GM12878 (cell line): ENCODE measurements at regions not wholly inside any gene's neighbourhood (a gene's known extent, or its start where the extent isn't known, plus 50 kb on each side); places are given as distances from the start of the nearest gene placed in this dataset.

Experiments used
- ATAC-seq: fragments of 200-7000 bp; cut with Tn5 transposase; 3 replicates; pipeline ENCODE4 v1.9.1; 2020; ENCODE audit warnings: mild to moderate bottlenecking, moderate library complexity
- BruUV-seq: library from RNA; stranded (reverse); fragments of 400-500 nt; replicated peaks from 2 replicates; lab custom pipeline; 2021; lab: Mats Ljungman, UMichigan
- CTCF ChIA-PET: fragments of 300-600 bp; sonication (Branson Sonifier 250); formaldehyde crosslinking; extraction: SDS; loops from one replicate; lab custom pipeline; 2021; ENCODE audit warnings: inconsistent platforms; lab: Yijun Ruan, JAX
- POLR2A ChIA-PET: fragments of 350-600 bp; formaldehyde crosslinking; extraction: SDS; loops from one replicate; lab custom pipeline; 2021; ENCODE audit warnings: inconsistent platforms; lab: Charles Lee
- RAD21 ChIA-PET: fragments of 300-600 bp; sonication (Branson Sonifier 250); formaldehyde crosslinking; loops from one replicate; lab custom pipeline; 2023; ENCODE audit warnings: antibody characterized with exemption; ENCODE audit not compliant: unreplicated experiment; lab: Charles Lee
- SMC1A ChIA-PET: fragments of 300-600 bp; sonication (Branson Sonifier 250); formaldehyde crosslinking; loops from one replicate; lab custom pipeline; 2023; ENCODE audit not compliant: unreplicated experiment, uncharacterized antibody; lab: Charles Lee
- DNase-seq: peaks from one replicate; pipeline ENCODE4 v3.0.0-alpha.2; 2011; ENCODE audit warnings: low read depth, low spot score
- FAIRE-seq: peaks from 3 replicates; lab custom pipeline; 2011; peaks lifted over from hg19 to GRCh38; lab: Jason Lieb, UNC
- H2AFZ ChIP-seq: 2 replicates; pipeline ENCODE4 v1.6.0; 2011; ENCODE audit warnings: low read depth, low read length, control low read depth; ENCODE audit not compliant: control insufficient read depth
- H3K27ac ChIP-seq: 2 replicates; pipeline ENCODE4 v1.5.1; 2011; ENCODE audit warnings: control low read depth; ENCODE audit not compliant: control insufficient read depth, insufficient read depth
- H3K27me3 ChIP-seq, 2 experiments: replicated peaks in 1 of 2; 2 replicates each; pipeline versions ENCODE4 v1.6.0 to v1.6.1; 2011; ENCODE audit warnings: low read length in 1 of 2; ENCODE audit not compliant: control insufficient read depth in 2 of 2, insufficient read depth in 2 of 2
- H3K36me3 ChIP-seq, 2 experiments: 2 replicates each; pipeline ENCODE4 v1.5.1; 2011; ENCODE audit warnings: low read length in 1 of 2; ENCODE audit not compliant: control insufficient read depth in 2 of 2, insufficient read depth in 2 of 2
- H3K4me1 ChIP-seq: 2 replicates; pipeline ENCODE4 v1.6.1; 2011; ENCODE audit warnings: mild to moderate bottlenecking, low read length, moderate library complexity, mixed read lengths; ENCODE audit not compliant: control insufficient read depth, insufficient read depth
- H3K4me2 ChIP-seq: 2 replicates; pipeline ENCODE4 v1.6.0; 2011; ENCODE audit warnings: control low read depth; ENCODE audit not compliant: control insufficient read depth, insufficient read depth
- H3K4me3 ChIP-seq: fragments of 200-600 bp; sonication (generic); 2 replicates; pipeline ENCODE4 v1.5.1; 2016
- H3K79me2 ChIP-seq: 2 replicates; pipeline ENCODE4 v1.6.0; 2011; ENCODE audit warnings: low read length; ENCODE audit not compliant: control insufficient read depth, insufficient read depth
- H3K9ac ChIP-seq: 2 replicates; pipeline ENCODE4 v1.8.0; 2011; ENCODE audit warnings: low read length, control low read depth, mixed read lengths; ENCODE audit not compliant: control insufficient read depth, insufficient read depth
- H3K9me3 ChIP-seq: replicated peaks from 3 replicates; pipeline ENCODE4 v1.5.1; 2011; ENCODE audit warnings: mild to moderate bottlenecking, low read length; ENCODE audit not compliant: control insufficient read depth, insufficient read depth
- H4K20me1 ChIP-seq: 2 replicates; pipeline ENCODE4 v1.6.0; 2011; ENCODE audit not compliant: control insufficient read depth, insufficient read depth
- CEBPB ChIP-seq, 2 experiments: fragments of 150-350 bp in 1 of 2; IDR thresholded peaks; 2 replicates each; pipeline ENCODE4 v1.6.1; 2012 to 2014; ENCODE audit warnings: low read depth in 2 of 2, low read length in 2 of 2, borderline replicate concordance in 1 of 2, inconsistent platforms in 1 of 2
- LARP7 ChIP-seq: fragments of 450-650 bp; IDR thresholded peaks from 2 replicates; pipeline ENCODE4 v1.6.1; 2017; ENCODE audit warnings: mild to moderate bottlenecking
- NFIC ChIP-seq: IDR thresholded peaks from 2 replicates; pipeline ENCODE4 v1.6.1; 2012; ENCODE audit warnings: low read depth, mild to moderate bottlenecking, inconsistent platforms, low read length, moderate library complexity
- POLR2AphosphoS5 ChIP-seq: IDR thresholded peaks from 2 replicates; pipeline ENCODE4 v1.6.1; 2011; ENCODE audit warnings: mild to moderate bottlenecking, low read length, inconsistent platforms
- RBBP5 ChIP-seq: fragments of 200-600 bp; sonication (generic); conservative IDR thresholded peaks from 2 replicates; pipeline ENCODE4 v1.6.1; 2016
- RELA ChIP-seq: fragments of 450-650 bp; IDR thresholded peaks from 2 replicates; pipeline ENCODE4 v1.8.0; 2014; ENCODE audit warnings: borderline replicate concordance; ENCODE audit not compliant: partially characterized antibody
- YBX1 ChIP-seq: fragments of 450-650 bp; IDR thresholded peaks from 2 replicates; pipeline ENCODE4 v1.6.1; 2016; ENCODE audit warnings: antibody characterized with exemption
- ZNF217 ChIP-seq: fragments of 450-650 bp; IDR thresholded peaks from 2 replicates; pipeline ENCODE4 v1.6.1; 2017; ENCODE audit warnings: antibody characterized with exemption, mild to moderate bottlenecking
- in situ Hi-C: fragments of 300-500 bp; cut with MboI; formaldehyde crosslinking; loops from 9 replicates; pipeline ENCODE4 v1.14.3; 2018; ENCODE audit warnings: mixed read lengths
- intact Hi-C: fragments of 100-400 bp; cut with micrococcal nuclease; formaldehyde crosslinking; loops from one replicate; pipeline ENCODE4 v1.14.2; 2022; ENCODE audit not compliant: unreplicated experiment
- TF ChIP-seq, protein P1 (sequence below): IDR thresholded peaks from 2 replicates; pipeline ENCODE4 v1.6.1; 2012; ENCODE audit warnings: low read depth, low read length, improper control_type of control experiment
- TF ChIP-seq, protein P2 (sequence below): IDR thresholded peaks from 2 replicates; pipeline ENCODE4 v1.6.1; 2012; ENCODE audit warnings: improper control_type of control experiment, low read depth, low read length; ENCODE audit not compliant: insufficient replicate concordance

DNA sequence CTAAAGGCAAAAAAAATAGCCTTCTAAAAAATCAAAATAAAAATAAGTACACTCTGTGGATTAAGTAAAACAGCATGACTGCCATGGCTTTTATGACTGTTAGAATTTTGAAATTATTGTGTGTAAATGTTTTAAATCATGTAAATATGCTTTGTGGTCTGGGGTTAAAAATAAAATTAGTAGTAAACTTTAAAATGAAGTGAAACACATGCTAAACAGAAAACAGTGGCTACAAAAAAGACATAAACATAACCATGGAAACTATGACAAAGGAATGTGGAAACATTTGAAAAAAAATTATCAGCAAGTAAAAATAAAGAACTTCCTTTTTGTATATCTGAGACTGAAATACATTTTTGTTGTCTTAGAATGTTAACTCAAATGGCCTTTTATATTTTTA lies 134.5 kb upstream of the SPEF2 start:
- H4K20me1 ChIP-seq = no peaks in the 10 kb centered on the region
- H3K27ac ChIP-seq = no peak overlapping the region
- POLR2A ChIA-PET = no interaction called here
- in situ Hi-C loops = no loop called here
- H3K36me3 ChIP-seq = no peaks in the 10 kb centered on the region
- no peak for FAIRE-seq
- DNase-seq = no peak
- H3K9ac ChIP-seq = no peak overlapping the region
- RAD21 ChIA-PET = no interaction called here
- no peaks in the 10 kb centered on the region for H3K9me3 ChIP-seq
- intact Hi-C loops = no loop called here
- no peak overlapping the region for H3K4me3 ChIP-seq
- ATAC-seq = no peak; the same call in 2 of the 3 replicates
- no peaks in the 10 kb centered on the region for H3K27me3 ChIP-seq
- no peaks in the 10 kb centered on the region for H3K4me1 ChIP-seq
- H2AFZ ChIP-seq = no peak overlapping the region
- SMC1A ChIA-PET = interaction anchor here (1.0 to 1.8 kb wide), 4 partner anchors 8 to 280 kb away, joined by 3 to 4 read pairs (median 3); no protein-coding TSS in a partner anchor
- no TSS peak for BruUV-seq
- CTCF ChIA-PET = interaction anchor here (0.6 kb wide), 1 partner anchor 417 kb away, joined by 3 read pairs; no protein-coding TSS in a partner anchor
- TF ChIP-seq CEBPB (IDR thresholded peaks at IDR 0.05; ENCODE audit: borderline replicate concordance in 1 of 2, low read depth in 2 of 2, low read length in 2 of 2) (no peak), LARP7 (no peak), NFIC (no peak), RELA (no peak), YBX1 (no peak), ZNF217 (no peak), RBBP5 (no peak), POLR2AphosphoS5 (no peak)
- TF ChIP-seq, protein P1, sequence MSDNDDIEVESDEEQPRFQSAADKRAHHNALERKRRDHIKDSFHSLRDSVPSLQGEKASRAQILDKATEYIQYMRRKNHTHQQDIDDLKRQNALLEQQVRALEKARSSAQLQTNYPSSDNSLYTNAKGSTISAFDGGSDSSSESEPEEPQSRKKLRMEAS = no peak
- TF ChIP-seq, protein P2, sequence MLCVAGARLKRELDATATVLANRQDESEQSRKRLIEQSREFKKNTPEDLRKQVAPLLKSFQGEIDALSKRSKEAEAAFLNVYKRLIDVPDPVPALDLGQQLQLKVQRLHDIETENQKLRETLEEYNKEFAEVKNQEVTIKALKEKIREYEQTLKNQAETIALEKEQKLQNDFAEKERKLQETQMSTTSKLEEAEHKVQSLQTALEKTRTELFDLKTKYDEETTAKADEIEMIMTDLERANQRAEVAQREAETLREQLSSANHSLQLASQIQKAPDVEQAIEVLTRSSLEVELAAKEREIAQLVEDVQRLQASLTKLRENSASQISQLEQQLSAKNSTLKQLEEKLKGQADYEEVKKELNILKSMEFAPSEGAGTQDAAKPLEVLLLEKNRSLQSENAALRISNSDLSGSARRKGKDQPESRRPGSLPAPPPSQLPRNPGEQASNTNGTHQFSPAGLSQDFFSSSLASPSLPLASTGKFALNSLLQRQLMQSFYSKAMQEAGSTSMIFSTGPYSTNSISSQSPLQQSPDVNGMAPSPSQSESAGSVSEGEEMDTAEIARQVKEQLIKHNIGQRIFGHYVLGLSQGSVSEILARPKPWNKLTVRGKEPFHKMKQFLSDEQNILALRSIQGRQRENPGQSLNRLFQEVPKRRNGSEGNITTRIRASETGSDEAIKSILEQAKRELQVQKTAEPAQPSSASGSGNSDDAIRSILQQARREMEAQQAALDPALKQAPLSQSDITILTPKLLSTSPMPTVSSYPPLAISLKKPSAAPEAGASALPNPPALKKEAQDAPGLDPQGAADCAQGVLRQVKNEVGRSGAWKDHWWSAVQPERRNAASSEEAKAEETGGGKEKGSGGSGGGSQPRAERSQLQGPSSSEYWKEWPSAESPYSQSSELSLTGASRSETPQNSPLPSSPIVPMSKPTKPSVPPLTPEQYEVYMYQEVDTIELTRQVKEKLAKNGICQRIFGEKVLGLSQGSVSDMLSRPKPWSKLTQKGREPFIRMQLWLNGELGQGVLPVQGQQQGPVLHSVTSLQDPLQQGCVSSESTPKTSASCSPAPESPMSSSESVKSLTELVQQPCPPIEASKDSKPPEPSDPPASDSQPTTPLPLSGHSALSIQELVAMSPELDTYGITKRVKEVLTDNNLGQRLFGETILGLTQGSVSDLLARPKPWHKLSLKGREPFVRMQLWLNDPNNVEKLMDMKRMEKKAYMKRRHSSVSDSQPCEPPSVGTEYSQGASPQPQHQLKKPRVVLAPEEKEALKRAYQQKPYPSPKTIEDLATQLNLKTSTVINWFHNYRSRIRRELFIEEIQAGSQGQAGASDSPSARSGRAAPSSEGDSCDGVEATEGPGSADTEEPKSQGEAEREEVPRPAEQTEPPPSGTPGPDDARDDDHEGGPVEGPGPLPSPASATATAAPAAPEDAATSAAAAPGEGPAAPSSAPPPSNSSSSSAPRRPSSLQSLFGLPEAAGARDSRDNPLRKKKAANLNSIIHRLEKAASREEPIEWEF = no peak
- no peaks in the 10 kb centered on the region for H3K79me2 ChIP-seq
- H3K4me2 ChIP-seq = no peak overlapping the region
